ENCODE measurements at regions not wholly inside any gene's neighbourhood (a gene's known extent, or its start where the extent isn't known, plus 50 kb on each side); places are given as distances from the start of the nearest gene placed in this dataset.
"Not testable (repeated sequence)": the region's sequence is repeated elsewhere in the genome, so short reads cannot be mapped to it uniquely, and the experiment has no call there.

DNA sequence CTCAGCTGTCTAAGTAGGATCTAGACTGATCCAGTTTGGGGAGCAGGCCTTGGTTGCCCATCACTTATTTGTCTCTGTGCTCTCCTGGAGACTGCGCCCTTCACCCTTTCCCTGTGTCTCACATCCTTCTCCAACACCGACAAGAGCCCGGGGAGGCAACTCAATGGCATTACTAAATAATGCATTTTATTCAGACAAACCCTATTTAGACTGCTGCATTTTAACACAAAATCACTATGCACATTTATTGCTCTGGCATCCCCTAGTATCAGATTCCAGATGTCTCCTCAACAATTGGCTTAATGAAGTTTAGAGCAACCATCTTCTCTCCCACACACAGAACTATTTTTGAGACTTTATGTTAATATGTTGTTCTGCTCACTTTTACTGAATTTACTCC is 436.4 kb upstream of the CHRM3 start:
- DNase-seq (ENCODE audit: extremely low read depth in 1 of 2, low read depth in 1 of 2): no peak

DNA sequence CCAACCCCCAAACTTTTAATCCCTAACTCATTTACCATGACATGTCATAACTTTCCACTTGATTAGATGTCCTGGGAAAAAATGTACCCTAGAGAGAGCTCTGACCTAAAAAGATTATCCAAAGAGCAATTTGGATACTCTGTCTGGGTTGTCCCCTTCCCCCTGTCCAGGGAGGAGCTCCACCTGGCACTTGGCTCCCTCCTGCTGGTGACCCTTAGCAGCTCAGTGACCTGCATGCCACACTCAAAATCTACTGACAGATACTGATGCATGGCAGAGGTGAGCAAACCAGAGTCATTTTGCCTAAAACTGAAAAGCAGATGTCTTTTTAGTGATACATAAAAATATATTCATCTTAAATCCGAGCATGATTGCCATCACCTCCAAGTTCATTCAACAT is 442.3 kb upstream of the CHRM3 start:
- no peak for DNase-seq (ENCODE audit: extremely low read depth in 1 of 2, low read depth in 1 of 2)

DNA sequence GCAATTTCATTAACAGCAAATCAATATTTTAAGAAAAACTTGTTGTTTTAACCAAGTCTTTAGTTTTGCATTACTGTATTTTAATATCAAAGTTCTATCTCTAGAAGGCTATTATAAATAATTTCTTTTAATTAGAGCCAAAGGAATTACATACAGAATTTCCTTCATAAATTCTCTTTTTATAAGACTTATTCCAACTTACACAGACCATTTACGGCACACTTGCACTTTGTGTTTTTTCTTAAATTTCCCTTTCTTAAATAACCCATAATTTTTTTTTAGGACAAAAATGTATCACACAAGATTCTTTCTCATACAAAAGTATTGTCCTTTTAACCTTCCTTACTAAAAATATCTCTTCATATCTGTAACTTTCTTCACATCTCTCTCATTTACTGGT is 458.5 kb upstream of the CHRM3 start:
- DNase-seq (ENCODE audit: extremely low read depth in 1 of 2, low read depth in 1 of 2): no peak

DNA sequence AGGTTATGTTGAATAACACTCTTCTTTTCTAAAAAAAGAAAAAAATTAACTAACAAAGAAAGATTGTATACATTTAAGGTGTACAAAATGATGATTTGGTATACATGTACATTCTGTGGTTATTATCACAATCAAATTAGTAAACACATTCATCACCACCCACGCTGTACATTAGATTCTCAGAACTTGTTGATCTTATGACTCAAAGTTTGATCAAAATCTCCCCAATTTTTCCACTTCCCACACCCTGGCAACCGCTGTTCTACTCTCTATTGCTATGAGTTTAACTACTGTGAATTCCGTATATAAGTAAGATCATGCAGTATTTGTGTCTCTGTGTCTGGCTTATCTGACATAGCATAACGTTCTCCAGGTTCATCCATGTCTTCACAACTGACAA is 469.5 kb upstream of the CHRM3 start:
- no peak for DNase-seq (ENCODE audit: extremely low read depth in 1 of 2, low read depth in 1 of 2)

DNA sequence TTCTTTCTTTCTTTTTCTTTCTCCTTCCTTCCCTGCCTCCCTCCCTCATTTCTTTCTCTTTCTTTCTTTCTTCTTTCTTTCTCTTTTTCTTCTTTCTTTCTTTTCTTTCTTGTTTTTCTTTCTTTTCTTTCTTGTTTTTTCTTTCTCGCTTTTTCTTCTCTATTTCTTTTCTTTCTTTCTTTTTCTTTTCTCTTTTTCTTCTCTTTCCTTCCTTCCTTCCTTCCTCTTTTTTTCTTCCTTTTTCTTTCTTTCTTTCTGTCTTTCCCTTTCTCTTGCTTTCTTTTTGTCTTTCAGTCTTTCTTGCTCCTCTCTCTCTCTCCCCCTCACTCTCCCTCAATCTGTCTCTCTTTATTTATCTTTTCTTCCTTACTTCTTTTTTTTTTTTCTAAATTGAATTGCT is 472.0 kb upstream of the CHRM3 start:
- no peak for DNase-seq (ENCODE audit: extremely low read depth in 1 of 2, low read depth in 1 of 2)

DNA sequence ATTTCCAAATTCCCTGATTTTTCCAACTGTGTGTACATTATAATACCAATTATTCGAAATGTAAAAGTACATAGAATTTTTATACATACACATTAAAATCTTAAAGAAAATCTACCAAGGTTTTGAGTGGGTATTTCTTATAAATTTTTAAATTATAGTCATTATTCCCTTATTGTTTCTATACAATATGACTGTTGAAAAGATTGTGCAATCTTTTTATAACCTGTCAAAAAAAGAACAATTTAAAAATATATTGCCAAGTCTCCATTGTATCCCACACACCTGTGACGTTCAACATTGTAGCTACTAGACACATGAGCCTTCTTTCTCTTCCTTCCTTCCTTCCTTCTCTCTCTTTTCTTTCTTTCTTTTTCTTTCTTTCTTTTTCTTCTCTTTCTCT is 473.2 kb upstream of the CHRM3 start:
- DNase-seq (ENCODE audit: extremely low read depth in 1 of 2, low read depth in 1 of 2): no peak

DNA sequence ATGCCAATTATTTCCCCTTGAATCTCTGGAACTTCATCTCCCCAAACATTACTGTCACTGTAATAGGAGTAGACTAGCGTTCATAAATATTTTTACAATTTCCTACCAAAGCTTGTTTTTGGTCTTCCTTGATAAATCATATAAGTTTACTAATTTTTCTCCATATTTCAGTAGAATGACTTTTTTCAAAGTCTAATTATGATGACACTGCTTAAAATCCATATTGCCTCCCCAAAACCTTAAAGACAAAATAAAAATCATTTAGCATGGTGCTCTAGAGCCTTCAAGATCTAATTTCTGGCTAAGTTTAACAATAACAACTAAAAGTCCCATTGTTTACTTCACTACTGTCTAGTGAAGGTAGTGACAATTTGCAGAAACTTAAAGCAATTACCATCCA is 474.2 kb upstream of the CHRM3 start:
- DNase-seq (ENCODE audit: extremely low read depth in 1 of 2, low read depth in 1 of 2): no peak

DNA sequence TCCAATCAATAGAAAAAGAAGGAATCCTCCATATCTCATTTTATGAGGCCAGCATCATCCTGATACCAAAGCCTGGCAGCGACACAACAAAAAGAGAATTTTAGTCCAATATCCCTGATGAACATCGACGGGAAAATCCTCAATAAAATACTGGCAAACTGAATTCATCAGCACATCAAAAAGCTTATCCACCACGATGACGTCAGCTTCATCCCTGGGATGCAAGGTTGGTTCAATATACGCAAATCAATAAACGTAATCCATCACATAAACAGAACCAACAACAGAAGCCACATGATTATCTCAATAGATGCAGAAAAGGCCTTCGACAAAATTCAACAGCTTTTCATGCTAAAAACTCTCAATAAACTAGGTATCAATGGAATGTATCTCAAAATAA is 483.6 kb upstream of the CHRM3 start:
- DNase-seq (ENCODE audit: extremely low read depth in 1 of 2, low read depth in 1 of 2): not testable (repeated sequence)

DNA sequence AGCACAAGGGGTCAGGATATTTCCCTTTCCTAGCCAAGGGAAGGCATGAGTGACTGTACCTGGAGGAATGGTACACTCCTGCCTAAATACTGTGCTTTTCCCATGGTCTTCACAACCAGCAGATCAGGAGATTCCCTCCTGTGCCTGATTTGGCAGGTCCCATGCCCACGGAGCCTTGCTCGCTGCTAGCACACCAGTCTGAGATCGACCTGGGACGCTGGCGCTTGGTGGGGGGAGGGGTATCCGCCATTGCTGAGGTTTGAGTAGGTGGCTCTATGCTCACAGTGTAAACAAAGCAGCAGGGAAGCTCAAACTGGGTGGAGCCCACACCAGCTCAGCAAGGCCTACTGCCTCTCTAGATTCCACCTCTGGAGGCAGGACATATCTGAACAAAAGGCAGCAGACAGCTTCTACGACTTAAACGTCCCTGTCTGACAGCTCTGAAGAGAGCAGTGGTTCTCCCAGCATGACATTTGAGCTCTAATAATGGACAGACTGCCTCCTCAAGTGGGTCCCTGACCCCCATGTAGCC is 486.0 kb upstream of the CHRM3 start:
- no peak for DNase-seq (ENCODE audit: extremely low read depth in 1 of 2, low read depth in 1 of 2)

DNA sequence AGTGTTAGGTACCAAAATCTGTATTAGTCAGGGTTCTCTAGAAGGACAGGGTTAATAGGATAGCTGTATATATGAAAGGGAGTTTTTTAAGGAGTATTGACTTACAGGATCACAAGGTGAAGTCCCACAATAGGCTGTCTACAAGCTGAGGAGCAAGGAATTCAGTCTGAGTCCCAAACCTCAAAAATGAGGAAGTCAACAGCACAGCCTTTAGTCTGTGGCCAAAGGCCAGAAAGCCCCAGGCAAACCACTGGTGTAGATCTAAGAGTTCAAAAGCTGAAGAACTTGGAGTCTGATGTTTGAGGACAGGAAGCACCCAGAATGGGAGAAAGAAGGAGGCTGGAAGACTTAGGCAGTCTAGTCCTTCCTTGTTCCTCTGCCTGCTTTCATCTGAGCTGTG is 487.5 kb upstream of the CHRM3 start:
- DNase-seq (ENCODE audit: extremely low read depth in 1 of 2, low read depth in 1 of 2): no peak

DNA sequence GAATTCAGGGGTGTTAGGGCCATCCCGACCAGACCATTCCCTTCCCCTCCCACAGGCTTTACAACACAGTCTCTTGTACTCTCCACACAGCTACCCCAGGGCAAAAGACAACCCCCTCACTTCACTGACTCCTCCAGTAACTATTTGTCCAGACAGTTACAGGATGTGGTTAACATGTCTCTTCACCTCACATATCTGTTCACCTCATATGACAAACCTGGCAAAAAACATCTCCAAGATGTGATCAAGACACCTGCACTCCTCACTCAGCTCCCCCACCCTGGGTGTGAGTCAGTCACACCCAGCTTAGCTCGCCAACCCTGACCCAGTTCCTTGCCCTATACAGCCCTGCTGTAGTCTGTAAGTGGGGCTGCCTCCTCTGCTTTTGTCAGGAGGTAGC is 490.5 kb upstream of the CHRM3 start:
- DNase-seq (ENCODE audit: extremely low read depth in 1 of 2, low read depth in 1 of 2): no peak

DNA sequence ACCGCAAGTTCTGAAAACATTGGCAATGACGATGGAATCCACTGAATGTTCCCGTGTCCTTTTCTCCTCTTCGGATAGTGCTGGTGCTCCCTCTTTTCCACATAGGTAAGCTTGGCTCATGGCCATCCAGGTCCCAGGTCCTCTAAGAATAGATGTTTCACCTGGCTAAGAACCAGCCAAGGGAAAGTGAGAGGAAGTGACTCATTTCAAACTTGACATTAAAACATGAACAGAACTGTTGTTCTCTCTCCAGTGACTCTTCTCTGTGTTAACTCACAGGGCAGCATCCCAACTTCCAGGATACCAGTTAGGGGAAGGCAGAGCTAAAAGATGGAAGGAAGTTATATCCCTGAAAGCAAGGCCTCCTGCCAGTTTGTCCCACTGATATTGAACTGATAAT is 493.8 kb upstream of the CHRM3 start:
- DNase-seq (ENCODE audit: extremely low read depth in 1 of 2, low read depth in 1 of 2): no peak

DNA sequence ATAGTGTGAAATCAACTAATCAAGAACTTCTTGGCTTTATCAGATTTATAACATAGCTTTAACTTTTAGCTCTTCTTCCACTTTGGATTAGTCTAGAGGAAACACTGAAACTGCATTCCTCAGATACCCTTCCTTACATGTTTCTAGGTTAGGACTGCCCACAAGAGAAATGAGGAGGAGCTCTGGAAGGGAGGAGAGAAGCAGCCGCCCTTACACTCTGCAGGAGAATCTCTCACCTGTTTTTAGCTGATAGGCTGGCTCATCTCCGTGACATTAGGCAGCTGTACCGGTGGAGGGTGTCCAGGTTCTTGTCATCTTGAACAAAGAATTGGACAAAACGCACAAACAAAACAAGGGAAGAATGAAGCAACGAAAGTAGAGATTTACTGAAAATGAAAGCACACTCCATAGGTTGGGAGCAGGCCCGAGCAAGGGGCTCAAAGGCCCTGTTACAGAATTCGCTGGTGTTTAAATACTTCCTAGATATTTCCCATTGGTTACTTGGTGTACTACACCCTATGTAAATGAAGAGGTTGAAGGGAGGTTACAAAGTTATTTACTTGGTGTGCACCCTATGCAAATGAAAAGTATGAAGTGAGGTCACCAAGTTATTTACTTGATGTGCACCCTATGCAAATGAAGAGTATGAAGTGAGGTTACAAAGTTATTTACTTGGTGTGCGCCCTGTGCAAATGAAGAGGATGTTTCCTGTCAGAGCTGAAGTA is 524.9 kb upstream of the CHRM3 start:
- DNase-seq (ENCODE audit: extremely low read depth in 1 of 2, low read depth in 1 of 2): no peak

DNA sequence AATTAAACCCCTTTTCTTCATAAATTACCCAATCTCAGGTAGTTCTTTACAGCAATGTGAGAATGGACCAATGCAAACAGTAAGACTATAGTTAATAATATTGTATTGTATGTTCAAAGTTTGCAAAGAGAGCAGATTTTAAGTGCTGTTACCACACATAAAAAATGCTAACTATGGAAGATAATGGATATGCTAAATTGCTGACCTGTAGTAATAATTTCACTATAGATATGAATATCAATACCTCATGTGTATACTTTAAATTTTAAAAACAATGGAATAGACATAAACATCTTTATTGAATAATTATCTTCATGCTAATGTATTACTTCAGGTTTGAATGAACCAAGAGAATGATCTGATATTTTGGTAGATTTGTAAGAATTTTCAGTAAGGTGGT is 552.4 kb upstream of the CHRM3 start:
- DNase-seq (ENCODE audit: extremely low read depth in 1 of 2, low read depth in 1 of 2): no peak

DNA sequence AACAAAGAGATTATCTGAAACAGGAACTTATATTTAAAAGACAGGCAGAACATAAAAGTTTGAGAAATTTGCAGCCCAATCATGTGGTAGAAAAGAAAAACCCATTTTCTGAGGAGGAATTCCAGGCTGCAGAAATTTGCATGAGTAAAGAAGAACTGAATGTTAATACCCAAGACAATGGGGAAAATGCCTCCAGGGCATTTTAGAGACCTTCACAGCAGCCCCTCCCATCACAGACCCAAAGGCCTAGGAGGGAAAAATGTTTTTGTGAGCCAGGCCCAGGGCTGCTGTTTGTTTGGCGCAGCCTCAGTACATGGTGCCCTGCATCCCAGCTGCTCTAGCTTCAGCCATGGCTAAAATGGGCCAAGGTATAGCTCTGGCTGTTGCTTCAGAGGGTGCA is 554.3 kb upstream of the CHRM3 start:
- no peak for DNase-seq (ENCODE audit: extremely low read depth in 1 of 2, low read depth in 1 of 2)

DNA sequence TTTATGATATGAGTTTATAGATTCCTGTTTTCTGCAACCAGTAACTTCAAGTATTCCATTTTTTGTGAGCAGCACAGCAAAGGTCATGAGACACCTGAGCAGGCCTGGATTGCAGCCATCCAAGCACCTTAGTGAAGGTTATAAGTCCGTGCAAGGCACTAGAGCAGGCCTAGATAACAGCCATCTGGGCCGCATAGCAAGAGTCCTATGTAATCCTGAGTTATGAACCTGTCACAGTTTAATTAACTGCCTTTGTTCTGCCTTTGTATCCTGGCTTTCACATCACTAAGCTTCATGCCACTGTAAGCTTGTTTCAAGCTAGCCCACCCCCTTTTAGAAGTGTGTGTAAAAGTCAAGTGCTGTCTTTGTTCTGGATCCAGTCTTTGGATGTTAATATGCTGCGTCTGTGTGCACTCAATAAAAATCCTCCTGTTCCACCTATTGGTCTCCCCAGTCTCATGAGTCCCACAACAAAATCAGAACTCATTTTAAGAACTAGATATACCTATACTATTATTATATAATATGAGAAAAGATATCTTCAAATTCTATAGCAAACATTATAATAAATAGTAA is 556.2 kb upstream of the CHRM3 start:
- DNase-seq (ENCODE audit: extremely low read depth in 1 of 2, low read depth in 1 of 2): no peak

DNA sequence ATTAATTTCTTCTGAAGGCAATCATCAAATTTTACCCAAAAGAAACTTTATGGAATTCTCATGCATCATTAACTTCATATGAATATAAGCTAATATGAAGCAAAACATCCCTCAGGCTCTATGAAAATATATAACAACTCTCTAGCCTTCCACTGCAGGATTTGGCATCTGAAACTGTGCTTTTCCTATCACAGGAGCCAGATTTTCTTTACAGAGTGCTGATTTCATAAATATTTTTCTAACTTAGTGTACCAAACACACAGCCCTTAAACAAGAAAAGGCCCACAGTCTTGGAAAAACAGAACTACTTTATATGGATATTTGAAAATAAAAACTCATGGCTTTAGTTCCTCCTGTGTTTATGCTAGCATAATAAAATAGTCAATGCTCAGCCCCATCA is 559.5 kb upstream of the CHRM3 start:
- DNase-seq (ENCODE audit: extremely low read depth in 1 of 2, low read depth in 1 of 2): no peak

DNA sequence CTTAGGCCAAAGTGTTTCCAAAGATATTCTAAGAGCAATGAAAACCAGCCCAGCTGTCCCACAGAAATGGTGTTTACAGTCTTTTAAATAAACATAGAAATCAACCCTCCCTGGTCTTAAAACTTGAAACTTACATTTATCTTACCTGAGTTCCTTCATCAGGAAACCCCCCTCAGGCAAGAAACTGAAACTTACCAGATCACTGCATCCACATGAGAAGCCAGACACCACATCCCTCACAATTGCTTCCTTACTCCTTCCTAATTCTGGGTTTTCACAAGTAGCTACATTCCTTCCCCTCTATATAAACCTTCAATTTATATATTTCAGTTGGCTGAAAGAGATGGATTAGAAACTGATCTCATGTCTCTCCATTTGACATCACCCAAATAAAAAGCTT is 563.0 kb upstream of the CHRM3 start:
- DNase-seq (ENCODE audit: extremely low read depth in 1 of 2, low read depth in 1 of 2): no peak

DNA sequence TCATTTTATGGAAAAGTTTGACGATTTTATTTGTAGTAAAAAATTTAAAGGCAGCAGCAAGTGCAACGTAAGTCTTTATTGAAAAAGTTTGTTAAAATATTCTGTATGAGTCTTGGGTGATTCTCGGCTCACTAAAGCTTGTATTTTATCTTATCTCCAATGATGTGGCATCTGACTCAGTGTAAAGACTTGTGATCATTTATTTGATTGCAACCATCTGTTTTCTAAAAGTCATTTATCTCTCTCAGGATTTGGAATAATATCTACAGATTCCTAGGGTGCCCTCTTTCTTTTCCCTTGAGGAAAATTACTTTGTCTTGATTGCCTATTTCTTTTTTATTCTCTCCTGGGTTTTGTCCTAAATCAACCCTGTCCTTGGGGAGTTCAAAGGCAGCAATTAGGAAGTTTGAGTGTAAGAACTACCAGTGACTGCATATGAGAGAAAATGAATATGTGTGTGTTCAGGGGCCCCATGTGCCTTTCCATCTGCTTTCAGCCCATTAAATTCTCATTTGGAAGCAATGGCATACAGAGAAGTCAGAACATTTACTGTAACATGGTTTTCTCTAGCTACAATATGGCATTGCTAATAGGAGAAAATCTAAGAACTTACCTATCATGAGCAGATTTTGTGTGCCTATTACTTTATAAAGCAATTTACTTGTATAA is 575.0 kb upstream of the CHRM3 start:
- DNase-seq (ENCODE audit: extremely low read depth in 1 of 2, low read depth in 1 of 2): no peak

DNA sequence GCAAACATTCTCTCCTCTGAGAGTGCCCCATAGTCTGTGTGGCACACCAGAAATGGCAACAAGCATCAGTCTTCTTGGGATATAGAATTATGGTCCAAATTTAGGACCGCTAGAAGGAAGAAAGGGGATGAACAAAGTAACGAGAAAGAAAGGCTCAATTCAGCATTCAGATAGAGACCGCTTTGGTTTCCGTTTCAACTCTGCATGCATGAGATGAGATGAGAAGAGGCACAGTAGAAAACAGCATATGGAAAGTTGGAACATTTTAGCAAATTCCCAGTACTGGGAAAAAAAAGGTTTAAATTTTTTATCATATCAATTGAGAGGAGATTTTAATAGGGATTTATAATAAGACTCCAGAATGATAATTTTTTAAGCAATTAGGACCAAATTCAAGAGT is 595.5 kb upstream of the CHRM3 start:
- no peak for DNase-seq (ENCODE audit: extremely low read depth in 1 of 2, low read depth in 1 of 2)

DNA sequence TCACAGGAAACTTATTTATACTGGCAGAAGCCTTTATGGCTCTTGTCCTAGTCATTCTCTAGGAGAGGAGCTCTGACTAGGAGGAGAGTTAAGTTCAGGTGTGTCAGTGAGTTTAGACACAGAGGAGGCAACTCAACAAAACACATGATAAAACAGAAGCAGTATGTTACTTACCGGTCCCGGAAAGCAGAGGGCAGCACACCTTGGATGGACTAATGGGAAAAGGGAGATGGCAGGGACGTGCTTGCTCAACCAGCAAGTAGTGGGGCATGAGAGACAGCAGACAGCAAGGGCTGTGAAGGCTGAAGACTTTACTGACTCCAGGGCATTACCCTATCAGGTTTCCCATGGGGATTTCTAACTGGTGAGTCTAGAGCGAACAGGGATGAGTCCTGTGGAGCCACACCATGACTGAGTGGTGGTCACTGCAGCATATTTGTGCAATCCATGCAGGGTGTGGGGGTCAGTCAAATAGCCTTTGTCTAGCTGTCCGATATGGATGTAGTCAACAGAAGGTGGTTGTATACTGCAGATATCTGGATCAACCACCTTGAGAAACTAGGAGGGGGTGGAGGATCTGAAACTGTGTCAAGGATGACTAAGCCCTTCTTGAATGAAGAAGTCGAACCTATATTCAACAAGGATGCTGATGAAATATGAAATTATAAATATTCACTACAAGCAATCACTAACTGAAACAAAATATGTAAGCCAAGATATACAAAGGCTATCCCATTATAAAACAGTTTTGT is 596.3 kb upstream of the CHRM3 start:
- no peak for DNase-seq (ENCODE audit: extremely low read depth in 1 of 2, low read depth in 1 of 2)

DNA sequence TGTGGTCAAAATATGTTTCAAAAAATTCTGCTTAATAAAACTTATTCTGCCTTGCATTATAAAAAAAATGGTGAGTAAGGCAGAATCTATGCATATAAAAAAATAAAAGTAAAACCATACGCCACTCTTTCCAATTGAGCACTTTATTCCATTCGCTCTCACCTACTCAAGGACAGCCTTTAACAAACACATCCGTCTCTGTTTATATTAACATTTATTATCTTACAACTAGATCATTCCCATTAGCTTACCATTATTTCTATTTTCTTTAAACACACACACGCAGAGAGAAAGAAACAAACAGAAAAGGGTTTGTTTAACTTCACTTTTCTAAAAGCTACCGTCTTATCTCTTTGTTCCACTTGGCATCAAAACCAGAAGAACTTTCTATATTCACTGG is 598.9 kb upstream of the CHRM3 start:
- DNase-seq (ENCODE audit: extremely low read depth in 1 of 2, low read depth in 1 of 2): no peak
